ENCODE measurements at regions not wholly inside any gene's neighbourhood (a gene's known extent, or its start where the extent isn't known, plus 50 kb on each side); places are given as distances from the start of the nearest gene placed in this dataset.

DNA sequence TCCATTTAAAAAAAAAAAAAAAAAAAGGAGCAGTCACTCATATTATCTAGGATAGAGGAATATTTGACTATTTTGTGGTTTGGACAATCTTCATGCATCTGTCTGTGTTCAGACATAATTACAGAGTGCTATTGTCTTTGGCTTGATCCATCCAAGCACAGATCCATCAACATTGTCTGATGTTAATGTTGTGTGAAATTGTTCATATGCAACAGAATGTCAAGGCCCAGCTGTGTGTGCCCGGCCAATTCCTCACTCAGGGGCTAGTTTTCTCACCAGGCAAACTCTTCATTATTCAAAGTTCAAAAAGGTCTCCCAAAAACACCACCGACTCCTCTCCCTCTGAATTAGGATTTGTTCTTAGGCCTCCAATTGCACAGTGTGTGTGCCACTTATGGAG lies 324.9 kb upstream of the TMTC1 start:
- Histone ChIP-seq H2BK120ac (ENCODE audit: low read depth, low read length) (no peak overlapping the region), H3K4ac (ENCODE audit: low read depth in 1 of 2, low read length in 2 of 2) (no peak overlapping the region), H3K27me3 (ENCODE audit: control insufficient read depth in 1 of 2, insufficient read depth in 1 of 2, low read length in 2 of 2) (no peaks in the 10 kb centered on the region)

DNA sequence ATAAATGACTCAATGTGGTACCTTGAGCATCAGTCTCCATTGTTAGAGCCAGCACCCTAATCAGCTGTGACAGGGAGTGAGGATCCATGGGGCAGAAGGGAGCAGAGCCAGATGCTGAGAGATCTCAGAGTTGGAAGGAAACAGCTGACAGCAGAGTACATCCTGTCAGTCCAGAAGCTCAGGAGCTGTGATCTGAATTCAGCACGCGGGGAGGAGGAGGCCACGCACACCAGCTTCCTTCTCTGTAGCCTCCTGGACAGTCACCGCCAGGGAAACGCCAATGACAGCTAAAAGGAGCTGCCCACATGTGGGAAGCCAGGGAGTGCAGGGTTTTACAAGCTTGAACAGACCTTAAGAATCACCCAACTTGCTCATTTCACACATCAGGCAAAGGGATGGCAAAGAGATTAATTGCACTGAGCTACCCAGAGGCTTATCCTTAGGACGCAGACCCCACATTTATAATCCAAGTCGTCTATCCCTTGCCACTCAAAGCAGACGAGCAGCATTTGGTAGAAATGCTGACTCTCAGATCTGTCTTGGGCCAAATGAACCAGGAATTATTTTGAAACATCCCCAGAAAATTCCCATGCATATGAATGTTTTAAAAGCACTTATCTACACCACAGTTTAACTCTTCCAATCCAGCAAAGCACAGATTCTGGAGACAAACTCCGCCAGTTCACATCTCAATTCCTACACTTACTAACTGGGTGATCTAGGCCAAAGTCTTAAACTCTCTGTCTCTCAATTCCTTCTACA lies 322.6 kb upstream of the TMTC1 start:
- Histone ChIP-seq H3K23ac (ENCODE audit: low read length in 2 of 2) (no peak overlapping the region), H3K9me3 (ENCODE audit: control insufficient read depth, low read length) (peaks cover 7% of the 10 kb centered on the region), H2BK5ac (ENCODE audit: low read depth, low read length, poor library complexity, severe bottlenecking) (no peak overlapping the region), H3K9ac (ENCODE audit: low read length) (no peak overlapping the region), H3K79me1 (replicated peaks; ENCODE audit: low read length, poor library complexity, severe bottlenecking) (no peaks in the 10 kb centered on the region), H3K27ac (ENCODE audit: low read length, poor library complexity, severe bottlenecking) (no peak overlapping the region), H3K36me3 (ENCODE audit: control insufficient read depth in 1 of 2, insufficient read depth in 2 of 2, low read depth in 1 of 2, low read length in 2 of 2) (no peaks in the 10 kb centered on the region), H2AFZ (ENCODE audit: low read depth, low read length) (no peak overlapping the region), H3K4me1 (ENCODE audit: control insufficient read depth, insufficient read depth, low read depth, low read length) (no peaks in the 10 kb centered on the region), H2BK12ac (ENCODE audit: low read length in 2 of 2) (peak overlapping the region in 1 of 2 experiments; percentile 58), H4K8ac (ENCODE audit: low read length) (no peak overlapping the region), H3K14ac (ENCODE audit: low read length in 2 of 2) (no peak overlapping the region), H3K4me2 (ENCODE audit: low read length, poor library complexity, severe bottlenecking) (no peak overlapping the region), H2AK5ac (ENCODE audit: low read length, severe bottlenecking) (no peak overlapping the region), H3K27me3 (ENCODE audit: control insufficient read depth in 1 of 2, insufficient read depth in 1 of 2, low read length in 2 of 2) (no peaks in the 10 kb centered on the region), H2BK15ac (ENCODE audit: low read depth, poor library complexity, severe bottlenecking) (no peak overlapping the region), H3K4me3 (ENCODE audit: insufficient read depth in 1 of 2, low read depth in 1 of 2, low read length in 2 of 2) (no peak overlapping the region), H4K91ac (ENCODE audit: low read length) (no peak overlapping the region), H3K18ac (ENCODE audit: low read depth in 1 of 2, low read length in 2 of 2) (no peak overlapping the region), H2BK120ac (ENCODE audit: low read depth, low read length) (no peak overlapping the region), H3K4ac (ENCODE audit: low read depth in 1 of 2, low read length in 2 of 2) (no peak overlapping the region)
- 81% methylated on average over 9 of the region's 9 CpGs for whole genome bisulfite sequencing
- DNase-seq, result no peak

More for the DNA sequence above, 324.9 kb upstream of the TMTC1 start:
- H3K18ac ChIP-seq (ENCODE audit: low read depth in 1 of 2, low read length in 2 of 2), result no peak overlapping the region
- H3K27ac ChIP-seq (ENCODE audit: low read length, poor library complexity, severe bottlenecking), result no peak overlapping the region
- no peak overlapping the region for H3K4me2 ChIP-seq (ENCODE audit: low read length, poor library complexity, severe bottlenecking)
- H2BK5ac ChIP-seq (ENCODE audit: low read depth, low read length, poor library complexity, severe bottlenecking), result no peak overlapping the region
- H3K23ac ChIP-seq (ENCODE audit: low read length in 2 of 2), result no peak overlapping the region
- DNase-seq, result no peak
- H3K14ac ChIP-seq (ENCODE audit: low read length in 2 of 2), result no peak overlapping the region
- H3K79me1 ChIP-seq (replicated peaks; ENCODE audit: low read length, poor library complexity, severe bottlenecking), result no peaks in the 10 kb centered on the region
- no peak overlapping the region for H2AK5ac ChIP-seq (ENCODE audit: low read length, severe bottlenecking)
- no peaks in the 10 kb centered on the region for H3K4me1 ChIP-seq (ENCODE audit: control insufficient read depth, insufficient read depth, low read depth, low read length)
- no peak overlapping the region for H2BK12ac ChIP-seq (ENCODE audit: low read length in 2 of 2)
- H3K9me3 ChIP-seq (ENCODE audit: control insufficient read depth, low read length), result peaks cover 7% of the 10 kb centered on the region
- H3K36me3 ChIP-seq (ENCODE audit: control insufficient read depth in 1 of 2, insufficient read depth in 2 of 2, low read depth in 1 of 2, low read length in 2 of 2), result no peaks in the 10 kb centered on the region
- WGBS, result 98% methylated on average over 2 of the region's 2 CpGs
- no peak overlapping the region for H3K4me3 ChIP-seq (ENCODE audit: insufficient read depth in 1 of 2, low read depth in 1 of 2, low read length in 2 of 2)
- H3K9ac ChIP-seq (ENCODE audit: low read length), result no peak overlapping the region
- H2AFZ ChIP-seq (ENCODE audit: low read depth, low read length), result no peak overlapping the region
- no peak overlapping the region for H2BK15ac ChIP-seq (ENCODE audit: low read depth, poor library complexity, severe bottlenecking)
- H4K91ac ChIP-seq (ENCODE audit: low read length), result no peak overlapping the region
- H4K8ac ChIP-seq (ENCODE audit: low read length), result no peak overlapping the region

DNA sequence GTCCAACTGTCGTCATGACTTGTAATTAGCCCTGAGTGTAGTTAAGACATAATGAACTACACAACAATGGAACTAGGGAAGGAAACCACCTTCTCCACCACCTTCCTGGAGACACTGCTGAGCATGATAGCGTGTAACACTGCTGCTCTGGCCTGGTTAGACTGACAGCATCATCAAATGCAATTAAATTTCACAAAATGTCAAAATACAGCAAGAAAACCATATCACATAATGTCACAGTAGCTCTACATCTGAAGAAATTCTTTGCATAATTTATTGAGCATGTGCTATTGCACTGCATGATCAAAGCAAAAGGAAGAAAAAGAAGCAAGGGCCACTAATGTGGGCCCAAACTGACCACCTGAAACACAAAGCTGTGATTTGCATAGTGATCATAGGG lies 321.8 kb upstream of the TMTC1 start:
- H2BK15ac ChIP-seq (ENCODE audit: low read depth, poor library complexity, severe bottlenecking), result no peak overlapping the region
- no peaks in the 10 kb centered on the region for H3K79me1 ChIP-seq (replicated peaks; ENCODE audit: low read length, poor library complexity, severe bottlenecking)
- no peak overlapping the region for H2BK5ac ChIP-seq (ENCODE audit: low read depth, low read length, poor library complexity, severe bottlenecking)
- no peak overlapping the region for H3K9ac ChIP-seq (ENCODE audit: low read length)
- H4K91ac ChIP-seq (ENCODE audit: low read length), result no peak overlapping the region
- 90% methylated on average over 2 of the region's 2 CpGs for WGBS
- H3K4me2 ChIP-seq (ENCODE audit: low read length, poor library complexity, severe bottlenecking), result no peak overlapping the region
- no peak overlapping the region for H2AFZ ChIP-seq (ENCODE audit: low read depth, low read length)
- no peak overlapping the region for H3K4me3 ChIP-seq (ENCODE audit: insufficient read depth in 1 of 2, low read depth in 1 of 2, low read length in 2 of 2)
- no peak overlapping the region for H2BK120ac ChIP-seq (ENCODE audit: low read depth, low read length)
- no peak for DNase-seq
- H2AK5ac ChIP-seq (ENCODE audit: low read length, severe bottlenecking), result no peak overlapping the region
- H3K27me3 ChIP-seq (ENCODE audit: control insufficient read depth in 1 of 2, insufficient read depth in 1 of 2, low read length in 2 of 2), result no peaks in the 10 kb centered on the region
- no peak overlapping the region for H2BK12ac ChIP-seq (ENCODE audit: low read length in 2 of 2)
- no peak overlapping the region for H3K27ac ChIP-seq (ENCODE audit: low read length, poor library complexity, severe bottlenecking)
- H3K36me3 ChIP-seq (ENCODE audit: control insufficient read depth in 1 of 2, insufficient read depth in 2 of 2, low read depth in 1 of 2, low read length in 2 of 2), result no peaks in the 10 kb centered on the region
- no peak overlapping the region for H4K8ac ChIP-seq (ENCODE audit: low read length)
- no peak overlapping the region for H3K4ac ChIP-seq (ENCODE audit: low read depth in 1 of 2, low read length in 2 of 2)
- no peak overlapping the region for H3K23ac ChIP-seq (ENCODE audit: low read length in 2 of 2)
- no peak overlapping the region for H3K18ac ChIP-seq (ENCODE audit: low read depth in 1 of 2, low read length in 2 of 2)
- H3K14ac ChIP-seq (ENCODE audit: low read length in 2 of 2), result no peak overlapping the region
- H3K4me1 ChIP-seq (ENCODE audit: control insufficient read depth, insufficient read depth, low read depth, low read length), result no peaks in the 10 kb centered on the region
- H3K9me3 ChIP-seq (ENCODE audit: control insufficient read depth, low read length), result peaks cover 7% of the 10 kb centered on the region

DNA sequence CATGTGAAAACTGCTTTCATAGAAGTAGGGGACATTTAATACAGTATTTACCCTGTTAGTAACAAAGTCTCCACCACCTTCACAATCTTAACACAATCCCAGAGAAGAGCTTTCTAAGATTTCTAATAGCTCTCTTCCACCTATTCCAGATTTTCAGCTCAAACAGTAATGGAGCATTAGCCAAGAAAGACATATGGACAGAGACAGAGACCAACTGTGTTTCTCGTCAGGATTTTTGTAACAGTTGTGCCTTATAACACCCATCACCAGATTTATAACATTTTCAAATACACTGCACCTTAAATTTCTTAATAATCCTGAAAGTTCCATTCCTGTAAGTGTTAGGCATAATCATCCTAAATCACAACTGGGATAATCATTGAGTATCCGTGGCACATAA lies 321.2 kb upstream of the TMTC1 start:
- Histone ChIP-seq H3K9me3 (ENCODE audit: control insufficient read depth, low read length) (peaks cover 7% of the 10 kb centered on the region), H3K4me1 (ENCODE audit: control insufficient read depth, insufficient read depth, low read depth, low read length) (no peaks in the 10 kb centered on the region), H2BK120ac (ENCODE audit: low read depth, low read length) (no peak overlapping the region), H3K27ac (ENCODE audit: low read length, poor library complexity, severe bottlenecking) (no peak overlapping the region), H3K4ac (ENCODE audit: low read depth in 1 of 2, low read length in 2 of 2) (no peak overlapping the region), H2AK5ac (ENCODE audit: low read length, severe bottlenecking) (no peak overlapping the region), H3K23ac (ENCODE audit: low read length in 2 of 2) (no peak overlapping the region), H2BK12ac (ENCODE audit: low read length in 2 of 2) (no peak overlapping the region), H3K79me1 (replicated peaks; ENCODE audit: low read length, poor library complexity, severe bottlenecking) (no peaks in the 10 kb centered on the region), H2AFZ (ENCODE audit: low read depth, low read length) (no peak overlapping the region), H2BK5ac (ENCODE audit: low read depth, low read length, poor library complexity, severe bottlenecking) (no peak overlapping the region), H3K9ac (ENCODE audit: low read length) (no peak overlapping the region), H4K8ac (ENCODE audit: low read length) (no peak overlapping the region), H2BK15ac (ENCODE audit: low read depth, poor library complexity, severe bottlenecking) (no peak overlapping the region), H3K4me2 (ENCODE audit: low read length, poor library complexity, severe bottlenecking) (no peak overlapping the region), H3K27me3 (ENCODE audit: control insufficient read depth in 1 of 2, insufficient read depth in 1 of 2, low read length in 2 of 2) (no peaks in the 10 kb centered on the region), H4K91ac (ENCODE audit: low read length) (no peak overlapping the region), H3K14ac (ENCODE audit: low read length in 2 of 2) (no peak overlapping the region), H3K18ac (ENCODE audit: low read depth in 1 of 2, low read length in 2 of 2) (no peak overlapping the region), H3K36me3 (ENCODE audit: control insufficient read depth in 1 of 2, insufficient read depth in 2 of 2, low read depth in 1 of 2, low read length in 2 of 2) (no peaks in the 10 kb centered on the region), H3K4me3 (ENCODE audit: insufficient read depth in 1 of 2, low read depth in 1 of 2, low read length in 2 of 2) (no peak overlapping the region)
- WGBS, result 96% methylated on average over 2 of the region's 2 CpGs
- no peak for DNase-seq

Measured in mesenchymal stem cell (in vitro differentiated cells and primary cell).